ENCODE measurements at regions not wholly inside any gene's neighbourhood (a gene's known extent, or its start where the extent isn't known, plus 50 kb on each side); places are given as distances from the start of the nearest gene placed in this dataset.

- no peak overlapping the region for H3K4me3 ChIP-seq
- ATAC-seq (no peak), DNase-seq (no peak)
- peaks cover 13% of the 10 kb centered on the region for H3K4me1 ChIP-seq (ENCODE audit: low read depth)
- H3K36me3 ChIP-seq (ENCODE audit: low read depth) = no peaks in the 10 kb centered on the region
- no peaks in the 10 kb centered on the region for H3K9me3 ChIP-seq
- intact Hi-C loops (cut with DNase I, micrococcal nuclease) = no loop called here
- TF ChIP-seq CTCF (IDR thresholded peaks at IDR 0.05) = no peak
Measured at GRCh38 chr2:8548065-8548618, 133.7 kb upstream of the ID2 start.

- no peak for ATAC-seq
- Histone ChIP-seq H3K9me3 (no peaks in the 10 kb centered on the region), H3K36me3 (ENCODE audit: low read depth) (no peaks in the 10 kb centered on the region), H3K4me3 (no peak overlapping the region), H3K4me1 (ENCODE audit: low read depth) (peaks cover 13% of the 10 kb centered on the region)
- DNase-seq = no peak
- intact Hi-C loops (cut with DNase I, micrococcal nuclease) = no loop called here
- no peak for TF ChIP-seq CTCF (IDR thresholded peaks at IDR 0.05)
Measured at GRCh38 chr2:8548619-8549150, 133.2 kb upstream of the ID2 start.

- H3K4me3 ChIP-seq = no peak overlapping the region
- intact Hi-C loops (cut with DNase I, micrococcal nuclease) = no loop called here
- no peak for TF ChIP-seq CTCF (IDR thresholded peaks at IDR 0.05)
- DNase-seq = no peak
- no peak for ATAC-seq
- peaks cover 9% of the 10 kb centered on the region for H3K4me1 ChIP-seq (ENCODE audit: low read depth)
- H3K36me3 ChIP-seq (ENCODE audit: low read depth) = no peaks in the 10 kb centered on the region
- no peaks in the 10 kb centered on the region for H3K9me3 ChIP-seq
Measured at GRCh38 chr2:8549273-8549922, 132.5 kb upstream of the ID2 start.

GRCh38 chr2:8549942-8550341 lies 131.9 kb upstream of the ID2 start:
- intact Hi-C loops (cut with DNase I, micrococcal nuclease) = no loop called here
- no peak for TF ChIP-seq CTCF (IDR thresholded peaks at IDR 0.05)
- H3K36me3 ChIP-seq (ENCODE audit: low read depth) = no peaks in the 10 kb centered on the region
- ATAC-seq = no peak
- H3K9me3 ChIP-seq = no peaks in the 10 kb centered on the region
- no peak for DNase-seq
- H3K4me3 ChIP-seq = no peak overlapping the region
- H3K4me1 ChIP-seq (ENCODE audit: low read depth) = peaks cover 6% of the 10 kb centered on the region

- H3K4me1 ChIP-seq (ENCODE audit: low read depth) = peaks cover 2% of the 10 kb centered on the region
- ATAC-seq (no peak), DNase-seq (no peak)
- H3K4me3 ChIP-seq = no peak overlapping the region
- intact Hi-C loops (cut with DNase I, micrococcal nuclease) = no loop called here
- no peaks in the 10 kb centered on the region for H3K36me3 ChIP-seq (ENCODE audit: low read depth)
- no peaks in the 10 kb centered on the region for H3K9me3 ChIP-seq
- no peak for TF ChIP-seq CTCF (IDR thresholded peaks at IDR 0.05)
Measured at GRCh38 chr2:8550481-8550880, 131.4 kb upstream of the ID2 start.

Measured in mucosa of descending colon (tissue), 3 donors.